MM.1S (cell line): ENCODE measurements at regions not wholly inside any gene's neighbourhood (a gene's known extent, or its start where the extent isn't known, plus 50 kb on each side); places are given as distances from the start of the nearest gene placed in this dataset.

Experiments
- DNase-seq: peaks from one replicate; pipeline ENCODE4 v3.0.0-alpha.2; 2015
- H2AFZ ChIP-seq: fragments of 300-600 bp; sonication (generic); 2 replicates; pipeline ENCODE4 v1.6.0; 2016; ENCODE audit warnings: antibody characterized with exemption, low read length
- H3F3A ChIP-seq: fragments of 300-600 bp; sonication (generic); 2 replicates; pipeline ENCODE4 v1.6.1; 2016; ENCODE audit warnings: mild to moderate bottlenecking, antibody characterized with exemption, low read length, moderate library complexity, mixed read lengths; ENCODE audit not compliant: insufficient read depth
- H3K27ac ChIP-seq: fragments of 300-600 bp; sonication (generic); 2 replicates; pipeline ENCODE4 v1.5.1; 2016; ENCODE audit warnings: mild to moderate bottlenecking, low read length
- H3K27me3 ChIP-seq: fragments of 300-600 bp; sonication (generic); replicated peaks from 2 replicates; pipeline ENCODE4 v1.6.0; 2016; ENCODE audit warnings: low read length; ENCODE audit not compliant: insufficient read depth
- H3K36me3 ChIP-seq: fragments of 300-600 bp; sonication (generic); replicated peaks from 2 replicates; pipeline ENCODE4 v1.6.1; 2016; ENCODE audit warnings: mild to moderate bottlenecking, low read length, mixed read lengths; ENCODE audit not compliant: insufficient read depth
- H3K4me1 ChIP-seq: fragments of 300-600 bp; sonication (generic); 2 replicates; pipeline ENCODE4 v1.6.1; 2016; ENCODE audit warnings: low read length, mixed read lengths
- H3K4me2 ChIP-seq: fragments of 300-600 bp; sonication (generic); 2 replicates; pipeline ENCODE4 v1.6.0; 2016; ENCODE audit warnings: low read depth, low read length
- H3K4me3 ChIP-seq: fragments of 300-600 bp; sonication (generic); 2 replicates; pipeline ENCODE4 v1.5.1; 2016; ENCODE audit warnings: low read length, mixed read lengths
- H3K79me2 ChIP-seq: fragments of 300-600 bp; sonication (generic); 2 replicates; pipeline ENCODE4 v1.6.1; 2016; ENCODE audit warnings: mixed run types, low read length, mixed read lengths
- H3K9ac ChIP-seq: fragments of 300-600 bp; sonication (generic); 2 replicates; pipeline ENCODE4 v1.6.1; 2016; ENCODE audit warnings: low read length, mixed read lengths
- H3K9me2 ChIP-seq: fragments of 300-600 bp; sonication (generic); replicated peaks from 2 replicates; pipeline ENCODE4 v1.6.1; 2016; ENCODE audit warnings: mild to moderate bottlenecking, low read length, mixed read lengths; ENCODE audit not compliant: insufficient read depth
- H3K9me3 ChIP-seq: fragments of 300-600 bp; sonication (generic); replicated peaks from 2 replicates; pipeline ENCODE4 v1.6.1; 2016; ENCODE audit warnings: mild to moderate bottlenecking, low read length, mixed read lengths; ENCODE audit not compliant: insufficient read depth
- H4K20me1 ChIP-seq: fragments of 300-600 bp; sonication (generic); 2 replicates; pipeline ENCODE4 v1.6.1; 2016; ENCODE audit warnings: mild to moderate bottlenecking, low read length, moderate library complexity, mixed read lengths; ENCODE audit not compliant: insufficient read depth
- EZH2 ChIP-seq: fragments of 300-600 bp; sonication (generic); optimal IDR thresholded peaks from 2 replicates; pipeline ENCODE3; 2017; ENCODE audit warnings: low read depth, mild to moderate bottlenecking, antibody characterized with exemption, low read length, mixed read lengths
- EZH2phosphoT487 ChIP-seq: fragments of 300-600 bp; sonication (generic); IDR thresholded peaks from 2 replicates; pipeline ENCODE4 v1.6.1; 2018; ENCODE audit warnings: antibody characterized with exemption, low read length
- TF ChIP-seq, protein P1 (sequence below): fragments of 300-600 bp; sonication (generic); IDR thresholded peaks from 2 replicates; pipeline ENCODE4 v1.5.1; 2016; ENCODE audit warnings: antibody characterized with exemption, low read length, mixed read lengths

DNA sequence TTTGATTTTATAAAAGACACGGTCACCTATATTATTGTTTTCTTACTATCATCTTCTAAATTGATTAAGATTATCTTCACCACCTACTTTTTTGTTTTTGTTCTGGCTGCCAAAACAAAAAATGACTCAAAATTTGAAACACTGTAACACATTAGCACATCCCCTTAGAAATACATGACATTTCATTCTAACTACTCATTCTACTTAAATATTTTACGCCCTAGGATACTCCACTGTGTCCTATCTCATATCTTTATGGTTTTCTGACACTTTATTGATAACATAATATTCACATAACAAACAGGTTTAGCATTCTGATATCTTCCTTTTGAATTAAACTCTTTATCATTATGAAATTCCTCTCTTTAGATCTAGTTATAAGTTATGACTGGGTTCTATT lies 656.2 kb downstream of the GBE1 start:
- Histone ChIP-seq H3K36me3 (no peaks in the 10 kb centered on the region), H3F3A (no peaks in the 10 kb centered on the region), H4K20me1 (no peaks in the 10 kb centered on the region), H3K79me2 (no peaks in the 10 kb centered on the region), H3K9ac (no peak overlapping the region), H3K4me3 (no peak overlapping the region), H3K4me1 (no peaks in the 10 kb centered on the region), H3K9me3 (no peaks in the 10 kb centered on the region), H3K27me3 (no peaks in the 10 kb centered on the region), H3K9me2 (no peaks in the 10 kb centered on the region), H3K27ac (no peak overlapping the region), H2AFZ (no peak overlapping the region), H3K4me2 (no peak overlapping the region)
- TF ChIP-seq, protein P1, sequence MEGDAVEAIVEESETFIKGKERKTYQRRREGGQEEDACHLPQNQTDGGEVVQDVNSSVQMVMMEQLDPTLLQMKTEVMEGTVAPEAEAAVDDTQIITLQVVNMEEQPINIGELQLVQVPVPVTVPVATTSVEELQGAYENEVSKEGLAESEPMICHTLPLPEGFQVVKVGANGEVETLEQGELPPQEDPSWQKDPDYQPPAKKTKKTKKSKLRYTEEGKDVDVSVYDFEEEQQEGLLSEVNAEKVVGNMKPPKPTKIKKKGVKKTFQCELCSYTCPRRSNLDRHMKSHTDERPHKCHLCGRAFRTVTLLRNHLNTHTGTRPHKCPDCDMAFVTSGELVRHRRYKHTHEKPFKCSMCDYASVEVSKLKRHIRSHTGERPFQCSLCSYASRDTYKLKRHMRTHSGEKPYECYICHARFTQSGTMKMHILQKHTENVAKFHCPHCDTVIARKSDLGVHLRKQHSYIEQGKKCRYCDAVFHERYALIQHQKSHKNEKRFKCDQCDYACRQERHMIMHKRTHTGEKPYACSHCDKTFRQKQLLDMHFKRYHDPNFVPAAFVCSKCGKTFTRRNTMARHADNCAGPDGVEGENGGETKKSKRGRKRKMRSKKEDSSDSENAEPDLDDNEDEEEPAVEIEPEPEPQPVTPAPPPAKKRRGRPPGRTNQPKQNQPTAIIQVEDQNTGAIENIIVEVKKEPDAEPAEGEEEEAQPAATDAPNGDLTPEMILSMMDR = no peak
- no peak for TF ChIP-seq EZH2phosphoT487
- DNase-seq = no peak

DNA sequence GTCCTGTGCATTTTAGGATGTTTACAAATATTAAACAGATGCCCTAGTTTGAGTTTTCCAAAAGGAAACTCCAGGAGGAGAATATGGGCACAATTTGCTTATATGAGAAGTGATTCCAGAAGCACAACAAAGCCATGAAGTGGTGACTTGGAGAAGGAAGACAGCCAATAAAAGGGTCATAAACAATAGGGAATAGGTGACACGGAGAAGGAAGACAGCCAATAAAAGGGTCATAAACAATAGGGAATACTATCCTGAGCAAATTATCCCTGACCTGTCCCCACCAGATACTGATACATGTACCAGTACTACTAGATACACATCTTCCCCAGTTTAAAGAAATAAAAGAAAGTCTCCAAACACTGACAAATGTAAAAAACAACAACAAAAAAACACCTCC lies 663.6 kb downstream of the GBE1 start:
- H3K27me3 ChIP-seq = no peaks in the 10 kb centered on the region
- no peaks in the 10 kb centered on the region for H3K79me2 ChIP-seq
- H3K9me2 ChIP-seq = no peaks in the 10 kb centered on the region
- TF ChIP-seq EZH2 (no peak), EZH2phosphoT487 (no peak)
- no peaks in the 10 kb centered on the region for H3K36me3 ChIP-seq
- H3F3A ChIP-seq = no peaks in the 10 kb centered on the region
- DNase-seq = no peak
- no peak overlapping the region for H3K27ac ChIP-seq
- no peak overlapping the region for H3K9ac ChIP-seq
- H3K9me3 ChIP-seq = no peaks in the 10 kb centered on the region
- no peak overlapping the region for H2AFZ ChIP-seq
- H4K20me1 ChIP-seq = no peaks in the 10 kb centered on the region
- H3K4me2 ChIP-seq = no peak overlapping the region
- H3K4me3 ChIP-seq = no peak overlapping the region
- H3K4me1 ChIP-seq = no peaks in the 10 kb centered on the region

DNA sequence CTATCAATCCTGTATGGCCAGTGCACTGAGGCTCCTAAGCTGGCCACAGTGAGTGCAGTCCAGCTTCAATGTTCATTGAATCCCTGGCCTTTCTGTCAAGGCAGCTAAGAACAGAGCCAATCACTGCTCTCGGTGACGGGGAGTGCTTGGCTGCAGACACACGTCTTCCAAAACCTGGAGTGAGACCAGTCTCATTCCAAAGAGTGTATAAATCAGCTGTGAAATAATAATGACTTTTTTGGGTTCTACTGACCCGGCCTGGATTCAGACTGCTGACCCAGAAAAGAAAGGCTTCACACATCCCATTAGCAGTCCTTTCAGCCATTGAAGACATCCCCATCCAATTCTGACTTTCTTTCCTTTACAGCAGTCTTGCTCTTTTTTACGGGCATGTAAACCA lies 665.5 kb downstream of the GBE1 start:
- TF ChIP-seq, protein P1 = no peak
- TF ChIP-seq EZH2phosphoT487 (no peak), EZH2 (no peak)
- Histone ChIP-seq H3K27me3 (no peaks in the 10 kb centered on the region), H2AFZ (no peak overlapping the region), H3K4me3 (no peak overlapping the region), H3F3A (no peaks in the 10 kb centered on the region), H3K79me2 (no peaks in the 10 kb centered on the region), H3K9ac (no peak overlapping the region), H4K20me1 (no peaks in the 10 kb centered on the region), H3K27ac (no peak overlapping the region), H3K36me3 (no peaks in the 10 kb centered on the region), H3K9me3 (no peaks in the 10 kb centered on the region), H3K4me1 (no peaks in the 10 kb centered on the region), H3K4me2 (no peak overlapping the region), H3K9me2 (no peaks in the 10 kb centered on the region)
- DNase-seq = no peak

DNA sequence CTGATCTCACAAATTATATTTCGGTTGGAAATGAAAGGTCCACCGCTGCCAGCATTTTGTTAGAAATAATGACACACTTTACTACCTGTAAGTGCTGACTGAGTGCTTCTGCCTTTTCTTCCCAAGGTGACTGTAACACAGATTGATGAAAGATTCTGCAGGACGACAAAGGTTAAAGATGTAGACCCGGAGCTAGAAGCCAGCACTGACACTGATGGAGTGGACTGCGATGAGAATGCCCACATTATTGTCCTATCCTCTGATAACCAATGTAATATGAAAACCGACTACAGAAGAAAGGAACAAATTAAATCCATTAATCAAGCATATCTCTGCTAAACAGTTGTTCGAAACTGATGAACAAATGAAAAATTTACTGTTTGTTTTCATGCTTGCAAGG lies 666.5 kb downstream of the GBE1 start:
- Histone ChIP-seq H2AFZ (no peak overlapping the region), H4K20me1 (no peaks in the 10 kb centered on the region), H3K9me2 (no peaks in the 10 kb centered on the region), H3K4me3 (no peak overlapping the region), H3K27me3 (no peaks in the 10 kb centered on the region), H3K4me2 (no peak overlapping the region), H3F3A (no peaks in the 10 kb centered on the region), H3K36me3 (no peaks in the 10 kb centered on the region), H3K9ac (no peak overlapping the region), H3K79me2 (no peaks in the 10 kb centered on the region), H3K4me1 (no peaks in the 10 kb centered on the region), H3K9me3 (no peaks in the 10 kb centered on the region), H3K27ac (no peak overlapping the region)
- TF ChIP-seq, protein P1 = no peak
- DNase-seq = no peak
